Kidney glomerular epithelial cell (primary cell): ENCODE measurements at regions not wholly inside any gene's neighbourhood (a gene's known extent, or its start where the extent isn't known, plus 50 kb on each side); places are given as distances from the start of the nearest gene placed in this dataset.

Experiments
- DNase-seq: peaks from one replicate; lab custom pipeline; 2025; lab: John Stamatoyannopoulos, UW

DNA sequence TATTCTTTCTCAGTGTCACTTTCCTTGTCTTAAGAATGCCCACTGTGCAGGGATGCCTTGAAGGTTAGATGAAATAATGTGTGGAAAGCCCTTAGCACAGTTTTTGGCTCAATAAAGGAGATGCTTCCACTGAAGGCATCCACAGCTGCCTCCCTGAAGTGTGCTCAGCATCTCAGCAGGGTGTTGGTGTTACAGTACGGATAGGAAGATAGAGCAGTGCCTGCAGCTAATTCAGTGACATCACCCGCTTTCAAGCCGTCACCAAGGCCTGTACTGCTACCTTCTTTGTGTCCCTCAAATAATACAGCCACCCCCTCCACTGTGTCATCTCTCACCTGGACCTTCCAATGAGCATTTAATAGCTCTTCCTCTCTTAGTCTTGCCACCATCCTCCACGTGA lies 59.0 kb downstream of the NDUFS5 start:
- no peak for DNase-seq

- DNase-seq: peak; percentile 77
These were observed 60.2 kb downstream of the NDUFS5 start for GRCh38 chr1:39086386-39086785.

- DNase-seq: peak; percentile 32
These were observed 60.8 kb downstream of the NDUFS5 start for GRCh38 chr1:39086865-39087409.

DNA sequence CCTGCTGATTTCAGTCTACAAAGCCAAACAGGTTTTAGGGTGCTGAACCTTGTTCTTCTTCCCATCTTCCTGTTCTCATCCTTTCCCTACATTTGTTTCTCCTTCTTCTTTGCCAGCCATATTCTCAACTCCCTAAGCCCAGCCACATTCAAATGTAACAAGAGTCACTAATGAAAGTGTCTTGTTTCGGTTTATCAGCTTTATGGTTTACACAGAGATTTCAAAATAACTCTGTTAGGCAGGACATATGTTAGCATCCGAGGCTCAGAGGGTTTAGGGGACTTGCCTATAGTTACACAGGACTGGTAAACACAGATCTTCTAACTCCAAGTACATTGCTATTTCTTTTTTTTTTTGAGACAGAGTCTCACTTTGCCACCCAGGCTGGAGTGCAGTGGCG lies 61.3 kb downstream of the NDUFS5 start:
- no peak for DNase-seq

- DNase-seq: no peak
These were observed 62.5 kb downstream of the NDUFS5 start for GRCh38 chr1:39088658-39089057.

DNA sequence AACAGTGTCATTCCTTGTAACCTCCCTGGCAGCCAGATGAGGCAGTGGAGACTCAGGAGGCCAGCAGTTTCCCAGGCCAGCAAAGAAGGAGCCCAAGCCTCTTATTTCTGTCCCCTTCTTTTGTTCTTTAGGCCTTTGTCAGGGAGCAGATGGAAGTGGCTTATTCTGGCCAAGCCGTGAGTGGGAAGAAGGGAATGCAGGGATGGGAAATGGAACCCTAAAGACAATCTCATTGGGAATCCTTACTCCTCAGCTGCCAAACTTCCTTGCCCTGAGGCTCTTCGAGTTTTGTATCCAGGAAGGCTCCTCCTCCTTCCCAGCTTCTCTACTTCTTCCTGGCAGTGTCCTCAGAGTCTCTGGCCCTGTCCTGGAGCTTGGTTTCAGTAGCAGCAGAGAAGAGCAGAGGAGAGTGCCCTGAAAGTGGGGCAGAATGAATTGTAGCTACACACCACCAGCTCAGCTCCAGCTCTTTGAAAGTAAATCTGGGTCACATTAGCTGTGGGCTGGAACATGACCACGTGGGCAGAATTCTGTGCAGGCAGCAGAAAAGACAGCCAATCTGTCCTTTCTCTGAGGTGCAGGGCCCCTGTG lies 63.9 kb downstream of the NDUFS5 start:
- DNase-seq: no peak

- DNase-seq: no peak
These were observed 64.7 kb downstream of the NDUFS5 start for GRCh38 chr1:39090757-39091380.

DNA sequence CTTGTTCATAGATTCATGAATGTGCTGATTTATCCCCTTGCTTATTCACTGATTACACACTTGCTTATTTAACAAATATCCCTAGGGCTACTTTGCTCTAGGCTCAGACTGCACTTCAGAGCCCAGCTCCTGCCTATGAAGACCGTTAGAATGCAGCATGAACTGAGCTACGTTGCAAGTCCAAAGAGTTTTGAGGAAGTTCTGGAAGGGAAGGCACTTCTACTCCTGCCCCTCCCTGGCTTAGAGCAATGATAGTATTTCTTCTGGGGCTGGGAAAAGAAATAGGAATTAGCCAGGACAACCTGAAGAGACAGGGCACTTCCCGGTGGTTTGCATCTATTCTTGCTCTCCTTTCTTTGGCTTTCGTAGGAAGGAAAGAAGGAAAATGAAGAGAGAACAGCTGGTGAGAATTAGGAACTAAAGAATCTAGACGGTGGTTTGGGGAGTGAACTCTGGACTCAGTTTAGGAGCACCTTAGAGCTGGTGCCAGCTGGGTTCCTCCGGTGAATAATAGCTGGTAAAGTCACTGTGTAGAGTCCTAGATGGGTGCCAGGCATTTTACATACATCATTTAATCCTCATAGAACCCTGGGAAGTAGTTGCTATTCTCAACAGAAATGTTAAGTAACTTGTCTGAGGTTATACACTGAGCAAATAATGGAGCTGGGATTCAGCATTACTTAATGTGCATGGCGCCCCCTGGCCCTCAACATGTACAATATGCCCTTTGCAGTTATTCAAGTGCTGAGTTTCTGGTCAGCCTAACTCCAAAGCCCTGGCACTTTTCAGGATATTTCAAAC lies 65.9 kb downstream of the NDUFS5 start:
- peak; percentile 68 for DNase-seq

GRCh38 chr1:39094685-39095084 lies 68.5 kb downstream of the NDUFS5 start:
- peak; percentile 69 for DNase-seq

DNA sequence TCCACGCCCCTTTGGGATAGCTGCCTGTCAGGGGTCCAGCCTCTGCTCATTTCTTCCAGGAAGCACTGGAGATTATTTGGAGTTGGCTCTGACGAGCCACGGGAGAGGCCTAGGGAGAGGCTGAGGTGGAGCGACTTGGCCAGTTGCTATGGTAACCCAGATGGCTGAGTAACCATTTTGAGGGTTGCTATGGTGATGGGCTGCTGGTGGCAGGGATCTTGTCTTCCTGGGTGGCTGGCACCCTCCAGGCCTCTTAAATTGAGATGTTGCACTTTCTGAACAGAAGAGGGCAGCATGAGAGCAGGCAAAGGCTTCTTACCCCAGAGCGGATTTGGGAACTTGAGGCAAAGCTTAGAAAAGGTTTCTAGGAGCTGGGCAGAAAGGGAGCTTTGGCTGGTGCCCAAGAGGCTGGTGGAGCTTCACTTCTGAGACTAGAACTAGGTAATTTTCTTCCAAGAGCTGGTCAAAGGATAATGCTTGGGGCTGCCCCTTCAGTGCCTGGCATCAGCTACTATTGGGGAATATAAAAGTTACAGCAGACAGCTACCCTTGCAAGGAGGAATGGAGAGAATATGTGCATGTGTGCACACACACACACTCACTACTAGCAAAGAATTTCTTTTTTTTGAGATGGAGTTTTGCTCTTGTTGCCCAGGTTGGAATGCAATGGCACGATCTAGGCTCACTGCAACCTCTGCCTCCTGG lies 72.5 kb downstream of the NDUFS5 start:
- DNase-seq: peak; percentile 82

DNA sequence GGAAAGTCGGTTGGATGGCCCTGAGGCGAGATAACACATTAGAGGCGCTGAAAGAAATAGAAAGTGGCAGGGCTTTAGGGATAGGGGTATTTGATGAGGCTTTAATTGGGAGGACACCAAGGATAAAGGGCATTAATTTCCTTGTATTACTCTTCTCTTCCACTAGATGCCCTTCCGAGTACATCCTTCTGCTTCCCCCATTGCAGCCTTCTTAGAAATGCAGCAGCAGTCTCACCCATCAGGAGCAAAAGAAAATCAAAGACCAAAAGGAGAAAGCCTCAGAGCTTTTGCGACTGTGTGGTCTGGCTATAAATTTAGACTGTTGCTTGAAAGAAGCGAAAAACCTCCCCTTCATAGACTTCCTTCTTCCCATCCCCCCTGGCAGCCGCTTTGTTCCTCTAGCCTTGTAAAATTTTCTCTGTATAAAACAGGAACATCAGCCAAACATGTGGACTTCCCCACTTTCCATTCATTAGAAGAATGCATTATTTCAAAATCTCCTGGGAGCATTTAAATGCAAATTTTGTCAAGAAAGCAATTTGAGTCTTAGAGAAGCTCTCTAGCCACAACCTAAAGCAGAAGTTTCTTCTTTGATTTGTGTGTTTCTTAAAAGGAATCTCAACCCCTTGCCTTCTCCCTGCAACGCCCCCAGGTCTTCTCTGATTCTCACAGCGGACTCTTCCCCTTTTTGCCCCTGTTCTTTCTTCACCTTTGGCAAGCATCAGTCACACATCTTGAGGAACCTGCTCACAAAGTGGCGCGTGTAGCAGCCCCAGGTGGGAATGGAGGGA lies 76.6 kb downstream of the NDUFS5 start:
- peak; percentile 87 for DNase-seq

DNA sequence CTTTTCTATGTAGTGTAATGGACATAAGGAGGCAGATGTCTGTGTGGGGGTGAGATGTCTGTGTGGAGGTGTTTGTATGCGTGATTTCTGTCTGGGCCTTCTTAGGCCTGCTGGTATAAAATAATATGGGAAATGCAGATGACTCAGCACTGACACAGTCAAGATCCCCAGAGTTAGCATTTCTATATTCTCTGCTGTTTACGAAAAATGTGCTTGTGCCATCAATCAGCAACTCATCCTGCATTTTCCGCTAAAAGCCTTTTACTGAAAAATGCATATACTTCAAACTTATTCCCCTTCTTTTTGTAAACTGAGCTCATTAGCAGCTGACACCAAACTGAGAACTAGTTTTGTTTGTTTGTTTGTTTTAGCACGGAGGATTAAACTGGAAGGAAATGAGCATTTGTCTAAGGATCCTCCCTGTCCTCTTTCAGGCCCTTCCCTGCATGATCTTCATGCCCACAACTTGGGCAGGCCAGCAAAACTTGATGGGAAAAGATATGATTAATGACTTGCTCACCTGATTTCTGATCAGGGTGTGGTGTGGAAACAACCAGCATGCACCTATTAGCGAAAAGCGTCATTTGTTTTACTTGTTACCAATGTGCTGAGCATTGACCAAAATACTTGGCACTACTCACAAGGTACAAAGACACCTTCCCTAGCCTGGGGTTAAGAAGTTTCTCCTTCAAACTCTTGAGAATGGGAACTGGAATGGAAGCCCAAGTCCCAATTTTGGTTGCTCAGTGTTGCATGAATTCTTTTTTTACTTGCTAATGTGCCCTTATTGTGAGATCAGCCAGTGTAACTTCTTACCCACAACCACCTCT lies 77.4 kb downstream of the NDUFS5 start:
- no peak for DNase-seq

DNA sequence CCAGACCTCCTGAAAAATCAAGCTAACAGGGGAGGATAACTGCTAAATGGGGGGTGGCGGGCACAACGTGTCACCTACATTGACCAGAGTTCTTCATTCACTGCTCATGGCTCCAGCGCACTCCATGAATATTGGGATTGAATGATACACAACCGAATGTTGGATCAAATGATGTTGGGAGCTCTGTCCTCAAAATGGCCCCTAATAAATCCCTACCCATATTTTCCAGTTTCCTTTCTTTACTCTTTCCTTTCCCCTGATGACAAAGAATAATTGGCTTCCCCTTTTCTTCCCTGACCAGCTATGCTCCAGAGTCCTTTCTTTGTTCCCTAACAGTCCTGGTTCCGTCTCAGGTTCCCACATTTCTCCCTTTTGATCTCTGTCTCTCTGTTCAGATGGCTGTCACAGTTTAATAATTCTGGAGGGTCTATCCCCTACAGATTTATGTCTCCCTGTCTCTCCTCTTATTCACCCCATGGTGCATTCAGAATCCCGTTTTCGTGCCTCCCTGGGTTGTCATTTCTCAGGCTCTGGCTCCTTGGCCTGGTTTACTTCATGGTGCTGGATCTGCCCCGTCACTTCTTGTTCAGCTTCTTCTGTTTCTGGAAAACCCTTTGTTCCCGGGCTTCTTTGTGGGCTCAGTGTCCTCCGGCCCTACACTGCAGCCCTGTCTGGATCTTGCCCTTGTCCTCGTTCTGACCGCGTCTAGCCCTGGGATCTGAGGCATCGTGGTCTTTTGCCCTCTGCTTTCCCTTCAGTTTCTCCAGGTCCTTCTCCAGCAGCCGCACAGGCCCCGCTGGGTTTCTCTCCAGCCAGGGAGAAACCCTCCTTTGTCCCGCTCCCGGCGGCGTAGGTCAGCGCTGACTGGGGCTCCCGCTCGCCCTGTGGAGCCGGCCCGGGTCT lies 78.3 kb downstream of the NDUFS5 start:
- no peak for DNase-seq

DNA sequence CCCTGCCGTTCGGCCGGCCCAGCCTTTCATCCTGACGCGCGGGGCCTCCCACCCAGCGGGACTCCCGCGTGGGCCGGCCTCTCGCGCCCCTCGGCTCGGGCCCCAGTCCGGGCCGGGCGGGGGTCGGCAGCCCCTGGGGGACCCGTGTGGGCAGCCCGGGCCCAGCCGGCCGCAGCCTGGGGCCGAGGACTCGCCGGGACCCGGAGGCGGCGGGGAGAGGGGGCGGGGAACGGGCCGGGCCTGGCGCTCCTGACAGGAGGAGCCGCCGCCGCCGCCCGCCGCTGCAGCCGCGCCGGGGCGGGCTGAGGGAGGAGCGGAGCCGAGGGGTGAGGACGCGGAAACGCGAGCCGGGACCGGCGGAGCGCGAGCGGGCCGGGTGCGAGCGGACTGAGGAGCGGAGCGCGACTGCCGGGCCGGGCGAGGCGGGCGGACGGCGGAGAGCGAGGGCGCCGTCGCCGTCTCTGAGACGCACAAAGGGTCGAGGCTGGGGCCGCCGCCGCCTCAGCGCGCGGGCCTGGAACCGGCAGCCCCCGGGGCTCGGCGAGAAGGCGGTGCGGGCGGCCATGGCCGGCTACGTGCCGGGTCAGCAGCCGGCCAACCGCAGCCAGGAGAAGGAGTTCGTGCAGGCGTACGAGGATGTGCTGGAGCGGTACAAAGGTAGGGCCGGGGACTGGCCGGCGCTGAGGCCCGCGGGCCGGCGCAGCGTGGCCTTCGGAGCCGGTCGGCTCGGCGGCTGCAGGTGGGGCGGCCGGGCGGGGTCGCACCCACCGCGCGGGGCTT lies 79.1 kb downstream of the NDUFS5 start:
- no peak for DNase-seq

GRCh38 chr1:39105841-39106765 lies 80.0 kb downstream of the NDUFS5 start:
- DNase-seq: peak; percentile 63

GRCh38 chr1:39106801-39107327 lies 80.7 kb downstream of the NDUFS5 start:
- no peak for DNase-seq
